GM03348 (cell line): ENCODE measurements at regions not wholly inside any gene's neighbourhood (a gene's known extent, or its start where the extent isn't known, plus 50 kb on each side); places are given as distances from the start of the nearest gene placed in this dataset.

Experiments used
- DNase-seq: peaks from one replicate; pipeline ENCODE4 v3.0.0; 2012; ENCODE audit warnings: low spot score

GRCh38 chr11:11756718-11757117 is 85.1 kb upstream of the USP47 start:
- DNase-seq: no peak

GRCh38 chr11:11755871-11756270 is 85.9 kb upstream of the USP47 start:
- no peak for DNase-seq

GRCh38 chr11:11752679-11753078 is 89.1 kb upstream of the USP47 start:
- DNase-seq: no peak

GRCh38 chr11:11750017-11750878 is 91.5 kb upstream of the USP47 start:
- no peak for DNase-seq

GRCh38 chr11:11748706-11749365 is 92.9 kb upstream of the USP47 start:
- DNase-seq: peak; percentile 33

GRCh38 chr11:11747570-11747969 is 94.2 kb upstream of the USP47 start:
- no peak for DNase-seq

- DNase-seq: no peak
These were observed 95.3 kb upstream of the USP47 start for GRCh38 chr11:11746449-11746848.

GRCh38 chr11:11743216-11743615 is 98.6 kb upstream of the USP47 start:
- DNase-seq: no peak

GRCh38 chr11:11742486-11742885 is 99.3 kb upstream of the USP47 start:
- no peak for DNase-seq

GRCh38 chr11:11740836-11741235 is 100.9 kb upstream of the USP47 start:
- DNase-seq: no peak

- no peak for DNase-seq
These were observed 101.6 kb upstream of the USP47 start for GRCh38 chr11:11740073-11740702.

- no peak for DNase-seq
These were observed 103.4 kb upstream of the USP47 start for GRCh38 chr11:11738370-11738769.

- no peak for DNase-seq
These were observed 106.2 kb upstream of the USP47 start for GRCh38 chr11:11735586-11735985.

- no peak for DNase-seq
These were observed 108.5 kb upstream of the USP47 start for GRCh38 chr11:11733246-11733747.

- DNase-seq: no peak
These were observed 109.7 kb upstream of the USP47 start for GRCh38 chr11:11732116-11732515.

GRCh38 chr11:11731311-11732083 is 109.7 kb upstream of the GALNT18 start:
- DNase-seq: peak; percentile 38

GRCh38 chr11:11728386-11728785 is 106.6 kb upstream of the GALNT18 start:
- no peak for DNase-seq

GRCh38 chr11:11725438-11725837 is 103.6 kb upstream of the GALNT18 start:
- no peak for DNase-seq

- no peak for DNase-seq
These were observed 103.2 kb upstream of the GALNT18 start for GRCh38 chr11:11724994-11725393.

- no peak for DNase-seq
These were observed 101.1 kb upstream of the GALNT18 start for GRCh38 chr11:11722861-11723260.

- no peak for DNase-seq
These were observed 100.4 kb upstream of the GALNT18 start for GRCh38 chr11:11722246-11722645.

- no peak for DNase-seq
These were observed 96.7 kb upstream of the GALNT18 start for GRCh38 chr11:11718511-11718910.
